Epithelial cell of proximal tubule (primary cell): ENCODE measurements at regions not wholly inside any gene's neighbourhood (a gene's known extent, or its start where the extent isn't known, plus 50 kb on each side); places are given as distances from the start of the nearest gene placed in this dataset.

Experiments
- DNase-seq: peaks from one replicate; pipeline ENCODE4 v3.0.0-alpha.2; 2011; ENCODE audit warnings: low read depth
- H3K4me3 ChIP-seq: 2 replicates; pipeline ENCODE4 v1.5.1; 2011; ENCODE audit warnings: low read depth, mild to moderate bottlenecking, low read length
- TF ChIP-seq, protein P1 (sequence below): conservative IDR thresholded peaks from 2 replicates; pipeline ENCODE4 v1.5.1; 2012; ENCODE audit warnings: low read depth, mild to moderate bottlenecking, low read length

DNA sequence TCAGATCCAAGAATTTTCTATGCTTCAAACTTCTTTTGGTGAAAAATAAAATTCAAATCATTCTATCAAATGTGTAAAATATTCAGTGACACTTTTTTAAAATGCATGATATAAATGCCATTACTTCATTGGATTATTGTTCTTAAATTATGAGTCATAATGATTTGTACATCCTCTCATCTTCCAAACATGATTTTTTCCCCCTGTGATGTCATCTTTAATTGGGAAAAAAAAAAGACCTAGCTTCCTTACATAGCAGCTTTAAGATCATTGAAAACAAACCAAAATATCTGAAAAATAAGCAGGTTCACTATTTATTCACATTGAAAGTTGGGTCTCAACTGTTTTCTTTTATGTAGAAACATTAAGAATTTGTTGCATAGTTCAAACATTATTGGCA is 1549.4 kb downstream of the LRRC4C start:
- no peak for DNase-seq
- TF ChIP-seq, protein P1, sequence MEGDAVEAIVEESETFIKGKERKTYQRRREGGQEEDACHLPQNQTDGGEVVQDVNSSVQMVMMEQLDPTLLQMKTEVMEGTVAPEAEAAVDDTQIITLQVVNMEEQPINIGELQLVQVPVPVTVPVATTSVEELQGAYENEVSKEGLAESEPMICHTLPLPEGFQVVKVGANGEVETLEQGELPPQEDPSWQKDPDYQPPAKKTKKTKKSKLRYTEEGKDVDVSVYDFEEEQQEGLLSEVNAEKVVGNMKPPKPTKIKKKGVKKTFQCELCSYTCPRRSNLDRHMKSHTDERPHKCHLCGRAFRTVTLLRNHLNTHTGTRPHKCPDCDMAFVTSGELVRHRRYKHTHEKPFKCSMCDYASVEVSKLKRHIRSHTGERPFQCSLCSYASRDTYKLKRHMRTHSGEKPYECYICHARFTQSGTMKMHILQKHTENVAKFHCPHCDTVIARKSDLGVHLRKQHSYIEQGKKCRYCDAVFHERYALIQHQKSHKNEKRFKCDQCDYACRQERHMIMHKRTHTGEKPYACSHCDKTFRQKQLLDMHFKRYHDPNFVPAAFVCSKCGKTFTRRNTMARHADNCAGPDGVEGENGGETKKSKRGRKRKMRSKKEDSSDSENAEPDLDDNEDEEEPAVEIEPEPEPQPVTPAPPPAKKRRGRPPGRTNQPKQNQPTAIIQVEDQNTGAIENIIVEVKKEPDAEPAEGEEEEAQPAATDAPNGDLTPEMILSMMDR = no peak
- H3K4me3 ChIP-seq = no peak overlapping the region

DNA sequence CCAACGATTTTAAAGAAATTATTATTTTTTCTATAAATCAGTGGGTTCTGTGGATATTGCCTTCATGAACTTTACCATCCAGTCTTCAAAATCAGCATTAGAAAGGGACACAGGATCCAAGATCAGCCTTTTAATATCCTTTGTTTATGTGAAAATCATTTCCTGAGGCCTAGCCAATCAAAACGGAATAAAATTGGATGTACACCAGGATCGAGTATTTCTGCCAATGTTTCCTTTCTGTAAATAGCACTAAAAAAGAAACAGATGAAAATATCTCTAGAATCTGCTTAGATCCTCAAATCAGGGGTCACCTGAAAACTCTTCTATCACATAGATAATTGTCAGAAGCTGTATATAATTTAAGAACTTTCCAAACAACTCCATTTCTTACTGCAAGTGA is 1598.5 kb downstream of the LRRC4C start:
- TF ChIP-seq, protein P1 = no peak
- H3K4me3 ChIP-seq = no peak overlapping the region
- DNase-seq = no peak

DNA sequence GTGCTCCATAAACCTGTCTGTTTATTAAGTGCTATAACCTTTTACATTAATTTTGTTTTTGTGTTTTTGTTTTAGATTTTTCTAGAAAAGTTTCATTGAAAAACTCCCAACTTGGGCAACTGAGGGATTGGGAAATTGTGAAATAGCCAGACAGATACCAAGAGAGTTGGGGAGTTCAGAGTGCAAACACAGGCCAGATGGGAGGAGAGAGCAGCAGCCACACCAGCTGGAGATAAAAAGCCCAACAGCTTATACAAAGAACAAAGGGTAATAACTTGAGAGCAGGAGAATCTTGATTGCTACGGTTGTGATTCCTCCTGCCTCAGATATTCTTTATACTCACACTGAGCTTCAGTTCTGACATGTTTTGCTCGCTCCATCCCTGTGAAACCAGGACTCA is 1642.2 kb downstream of the LRRC4C start:
- no peak overlapping the region for H3K4me3 ChIP-seq
- DNase-seq = no peak
- TF ChIP-seq, protein P1 = no peak

DNA sequence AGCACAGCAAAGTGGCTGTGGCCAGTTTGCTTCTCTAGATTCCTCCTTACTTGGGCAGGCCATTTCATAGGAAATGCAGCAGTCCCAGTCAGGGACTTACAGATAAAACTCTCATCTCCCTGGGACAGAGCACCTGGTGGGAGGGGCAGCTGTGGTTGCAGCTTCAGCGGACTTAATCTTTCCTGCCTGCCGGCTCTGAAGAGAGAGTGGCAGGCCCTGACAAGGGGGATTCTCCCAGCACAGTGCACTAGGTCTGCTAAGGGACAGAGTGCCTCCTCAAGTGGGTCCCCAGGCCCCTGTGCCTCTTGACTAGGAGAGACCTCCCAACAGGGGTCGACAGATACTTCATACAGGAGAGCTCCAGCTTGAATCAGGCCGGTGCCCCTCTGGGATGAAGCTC is 1649.1 kb downstream of the LRRC4C start:
- H3K4me3 ChIP-seq = no peak overlapping the region
- no peak for DNase-seq
- TF ChIP-seq, protein P1 = no peak

DNA sequence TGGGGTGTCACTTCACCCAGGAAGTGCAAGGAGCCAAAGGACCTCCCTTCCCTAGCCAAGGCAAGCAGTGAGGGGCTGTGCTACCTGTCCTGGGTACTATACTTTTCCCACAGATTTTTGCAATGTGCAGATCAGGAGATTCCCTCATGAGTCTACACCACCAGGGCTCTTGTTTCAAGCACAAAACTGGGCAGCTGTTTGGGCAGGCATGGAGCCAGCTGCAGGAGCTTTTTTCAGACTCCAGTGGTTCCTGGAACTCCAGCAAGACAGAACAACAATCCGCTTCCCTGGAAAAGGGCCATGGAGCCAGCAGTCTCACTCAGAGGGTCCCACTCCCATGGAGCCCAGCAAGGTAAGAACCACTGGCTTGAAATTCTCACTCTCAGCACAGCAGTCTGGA is 1649.6 kb downstream of the LRRC4C start:
- no peak overlapping the region for H3K4me3 ChIP-seq
- TF ChIP-seq, protein P1 = no peak
- no peak for DNase-seq

DNA sequence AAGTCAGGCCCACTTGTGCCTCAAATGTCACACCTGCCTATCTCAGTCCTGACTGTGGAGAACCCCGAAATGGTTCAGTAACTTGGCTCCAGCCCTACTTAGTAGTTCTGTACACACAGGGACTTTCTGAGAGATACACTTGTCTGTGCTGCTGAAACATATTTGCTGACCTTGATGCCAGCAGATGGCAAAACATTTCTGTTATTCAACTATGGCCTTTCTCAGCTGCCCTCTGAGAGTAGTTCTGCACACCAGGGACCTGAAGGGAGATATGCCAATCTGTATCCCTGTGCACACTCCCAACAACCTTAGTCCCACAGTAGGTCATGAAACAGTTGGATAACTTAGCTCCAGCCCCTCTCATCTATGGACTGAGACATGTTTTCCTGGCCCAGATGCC is 1651.5 kb downstream of the LRRC4C start:
- TF ChIP-seq, protein P1 = no peak

DNA sequence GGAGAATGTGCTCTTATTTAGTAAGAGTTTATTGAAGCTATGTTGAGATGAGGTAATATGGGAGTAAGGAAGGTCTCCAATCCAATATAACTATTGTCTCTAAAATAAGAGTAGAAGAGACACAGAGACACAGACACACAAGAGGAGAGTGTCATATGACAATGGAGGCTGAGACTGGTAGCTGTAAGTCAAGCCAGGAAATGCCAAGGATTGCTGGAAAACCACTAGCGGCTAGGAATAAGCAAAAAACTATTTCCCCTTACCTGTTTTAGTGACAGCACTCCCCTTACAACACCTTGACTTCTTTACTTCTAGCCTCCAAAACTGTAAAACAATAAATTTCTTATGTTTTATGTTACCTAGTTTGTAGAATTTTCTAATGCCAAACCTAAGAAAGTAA is 1652.8 kb downstream of the LRRC4C start:
- no peak overlapping the region for H3K4me3 ChIP-seq
- no peak for DNase-seq
- TF ChIP-seq, protein P1 = no peak

More for the DNA sequence above, 1651.5 kb downstream of the LRRC4C start:
- no peak for DNase-seq
- no peak overlapping the region for H3K4me3 ChIP-seq
